Lower leg skin (tissue), 3 donors: ENCODE measurements at regions not wholly inside any gene's neighbourhood (a gene's known extent, or its start where the extent isn't known, plus 50 kb on each side); places are given as distances from the start of the nearest gene placed in this dataset.

Experiments used
- POLR2A ChIP-seq, 2 donors: fragments of 450-650 bp; IDR thresholded peaks; one replicate each; pipeline ENCODE4 v1.6.1; 2016 to 2017; ENCODE audit warnings: antibody characterized with exemption in 2 of 2, mild to moderate bottlenecking in 1 of 2, moderate library complexity in 1 of 2
- TF ChIP-seq, protein P1 (sequence below), 3 donors: fragments of 450-650 bp; IDR thresholded peaks; one replicate each; pipeline ENCODE4 v1.5.1; 2016; ENCODE audit warnings: antibody characterized with exemption in 3 of 3, mild to moderate bottlenecking in 3 of 3, moderate library complexity in 2 of 3

DNA sequence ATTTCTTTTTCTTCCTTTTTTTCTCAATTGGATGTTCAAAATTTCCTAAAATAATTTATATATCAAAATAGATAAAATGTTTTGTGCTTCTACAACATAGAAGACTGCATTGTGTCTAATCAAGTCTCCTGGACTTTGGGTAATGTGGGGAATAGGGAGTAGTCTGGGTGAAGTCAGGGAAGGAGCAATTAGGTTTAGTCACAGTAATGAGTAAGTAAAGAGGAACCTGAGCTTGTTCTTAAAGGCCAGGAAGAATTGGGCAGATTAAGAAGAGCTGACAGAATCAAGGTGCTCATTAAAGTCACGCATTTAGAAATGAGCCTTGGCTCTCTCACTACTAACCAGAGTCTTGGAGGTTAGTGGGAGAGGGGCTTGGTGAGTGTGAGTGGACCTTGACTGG lies 233.3 kb upstream of the SSTR1 start:
- no peak for TF ChIP-seq POLR2A (IDR thresholded peaks at IDR 0.05)
- TF ChIP-seq, protein P1, sequence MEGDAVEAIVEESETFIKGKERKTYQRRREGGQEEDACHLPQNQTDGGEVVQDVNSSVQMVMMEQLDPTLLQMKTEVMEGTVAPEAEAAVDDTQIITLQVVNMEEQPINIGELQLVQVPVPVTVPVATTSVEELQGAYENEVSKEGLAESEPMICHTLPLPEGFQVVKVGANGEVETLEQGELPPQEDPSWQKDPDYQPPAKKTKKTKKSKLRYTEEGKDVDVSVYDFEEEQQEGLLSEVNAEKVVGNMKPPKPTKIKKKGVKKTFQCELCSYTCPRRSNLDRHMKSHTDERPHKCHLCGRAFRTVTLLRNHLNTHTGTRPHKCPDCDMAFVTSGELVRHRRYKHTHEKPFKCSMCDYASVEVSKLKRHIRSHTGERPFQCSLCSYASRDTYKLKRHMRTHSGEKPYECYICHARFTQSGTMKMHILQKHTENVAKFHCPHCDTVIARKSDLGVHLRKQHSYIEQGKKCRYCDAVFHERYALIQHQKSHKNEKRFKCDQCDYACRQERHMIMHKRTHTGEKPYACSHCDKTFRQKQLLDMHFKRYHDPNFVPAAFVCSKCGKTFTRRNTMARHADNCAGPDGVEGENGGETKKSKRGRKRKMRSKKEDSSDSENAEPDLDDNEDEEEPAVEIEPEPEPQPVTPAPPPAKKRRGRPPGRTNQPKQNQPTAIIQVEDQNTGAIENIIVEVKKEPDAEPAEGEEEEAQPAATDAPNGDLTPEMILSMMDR (IDR thresholded peaks at IDR 0.05) = no peak
